GM18508 (cell line): ENCODE measurements at regions not wholly inside any gene's neighbourhood (a gene's known extent, or its start where the extent isn't known, plus 50 kb on each side); places are given as distances from the start of the nearest gene placed in this dataset.
"Not testable (repeated sequence)": the region's sequence is repeated elsewhere in the genome, so short reads cannot be mapped to it uniquely, and the experiment has no call there.

Source experiments
- ATAC-seq: cut with Tn5 transposase; IDR thresholded peaks from one replicate; pipeline ENCODE4 v1.9.1; 2021; ENCODE audit warnings: moderate number of reproducible peaks; ENCODE audit not compliant: insufficient read depth, unreplicated experiment

- ATAC-seq: no peak
Observed at GRCh38 chr2:146978577-146979555, 866.0 kb upstream of the ACVR2A start.

GRCh38 chr2:146970981-146971380 lies 873.8 kb upstream of the ACVR2A start:
- not testable (repeated sequence) for ATAC-seq

GRCh38 chr2:146969703-146970102 lies 875.1 kb upstream of the ACVR2A start:
- ATAC-seq: not testable (repeated sequence)

GRCh38 chr2:146964494-146964893 lies 880.3 kb upstream of the ACVR2A start:
- ATAC-seq: no peak

GRCh38 chr2:146954544-146954943 lies 890.3 kb upstream of the ACVR2A start:
- no peak for ATAC-seq

GRCh38 chr2:146952696-146953095 lies 892.1 kb upstream of the ACVR2A start:
- ATAC-seq: no peak

- ATAC-seq: no peak
Observed at GRCh38 chr2:146950911-146951310, 893.9 kb upstream of the ACVR2A start.

- no peak for ATAC-seq
Observed at GRCh38 chr2:146950361-146950760, 894.5 kb upstream of the ACVR2A start.

- ATAC-seq: no peak
Observed at GRCh38 chr2:146949400-146949799, 895.4 kb upstream of the ACVR2A start.

GRCh38 chr2:146944601-146945000 lies 900.2 kb upstream of the ACVR2A start:
- ATAC-seq: no peak

GRCh38 chr2:146939991-146940685 lies 904.7 kb upstream of the ACVR2A start:
- no peak for ATAC-seq

- no peak for ATAC-seq
Observed at GRCh38 chr2:146934921-146935320, 909.9 kb upstream of the ACVR2A start.

GRCh38 chr2:146931109-146931508 lies 913.7 kb upstream of the ACVR2A start:
- no peak for ATAC-seq

- no peak for ATAC-seq
Observed at GRCh38 chr2:146927080-146927711, 917.6 kb upstream of the ACVR2A start.

GRCh38 chr2:146918280-146918679 lies 926.5 kb upstream of the ACVR2A start:
- ATAC-seq: no peak

GRCh38 chr2:146917431-146918042 lies 927.3 kb upstream of the ACVR2A start:
- no peak for ATAC-seq

- no peak for ATAC-seq
Observed at GRCh38 chr2:146916914-146917313, 927.9 kb upstream of the ACVR2A start.

- no peak for ATAC-seq
Observed at GRCh38 chr2:146913476-146913875, 931.4 kb upstream of the ACVR2A start.

GRCh38 chr2:146912536-146912935 lies 932.3 kb upstream of the ACVR2A start:
- ATAC-seq: no peak

GRCh38 chr2:146908776-146909175 lies 936.1 kb upstream of the ACVR2A start:
- ATAC-seq: no peak
